OCI-LY7 (cell line): ENCODE measurements at regions not wholly inside any gene's neighbourhood (a gene's known extent, or its start where the extent isn't known, plus 50 kb on each side); places are given as distances from the start of the nearest gene placed in this dataset.

Source experiments
- CTCF ChIP-seq: fragments of 200-600 bp; sonication (generic); conservative IDR thresholded peaks from 2 replicates; pipeline ENCODE4 v1.5.1; 2014; ENCODE audit warnings: mild to moderate bottlenecking, antibody characterized with exemption, low read length, moderate library complexity, mixed read lengths
- EZH2phosphoT487 ChIP-seq: fragments of 200-600 bp; sonication (generic); IDR thresholded peaks from 2 replicates; pipeline ENCODE4 v1.6.1; 2018; ENCODE audit warnings: low read depth, borderline replicate concordance, mild to moderate bottlenecking, mixed run types, antibody characterized with exemption, low read length, moderate library complexity, mixed read lengths

GRCh38 chr6:40891686-40892085 is 147.3 kb downstream of the UNC5CL start:
- TF ChIP-seq CTCF (no peak), EZH2phosphoT487 (no peak)
